GM12892 (cell line): ENCODE measurements at regions not wholly inside any gene's neighbourhood (a gene's known extent, or its start where the extent isn't known, plus 50 kb on each side); places are given as distances from the start of the nearest gene placed in this dataset.

Experiments
- POLR2A ChIP-seq: IDR thresholded peaks from 2 replicates; pipeline ENCODE4 v1.6.1; 2011; ENCODE audit warnings: low read depth, low read length, control low read depth
- POLR2AphosphoS5 ChIP-seq: IDR thresholded peaks from 2 replicates; pipeline ENCODE4 v1.6.1; 2011; ENCODE audit warnings: low read depth, low read length, control low read depth
- TAF1 ChIP-seq: IDR thresholded peaks from 2 replicates; pipeline ENCODE4 v1.6.1; 2011; ENCODE audit warnings: low read depth, mild to moderate bottlenecking, control low read depth, low read length, borderline replicate concordance

DNA sequence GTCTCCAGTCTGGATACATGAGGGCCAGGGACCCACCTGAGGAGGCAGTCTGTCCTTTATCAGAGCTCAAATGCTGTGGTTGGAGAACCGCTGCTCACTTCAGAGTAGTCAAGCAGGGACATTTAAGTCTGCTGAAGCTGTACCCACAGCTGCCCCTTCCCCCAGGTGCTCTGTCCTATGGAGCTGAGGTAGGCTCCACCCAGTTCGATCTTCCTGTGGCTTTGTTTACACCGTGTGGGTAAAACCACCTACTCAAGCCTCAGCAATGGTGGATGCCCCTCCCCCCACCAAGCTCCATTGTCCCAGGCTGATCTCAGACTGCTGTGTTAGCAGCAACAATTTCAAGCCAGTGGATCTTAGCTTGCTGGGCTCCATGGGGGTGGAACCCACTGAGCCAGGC, 731.4 kb upstream of the HS6ST1 start:
- TF ChIP-seq POLR2A (no peak), TAF1 (no peak), POLR2AphosphoS5 (no peak)
